MG63 (cell line): ENCODE measurements at regions not wholly inside any gene's neighbourhood (a gene's known extent, or its start where the extent isn't known, plus 50 kb on each side); places are given as distances from the start of the nearest gene placed in this dataset.
"Not testable (repeated sequence)": the region's sequence is repeated elsewhere in the genome, so short reads cannot be mapped to it uniquely, and the experiment has no call there.

Source experiments
- DNase-seq: peaks from one replicate; pipeline ENCODE4 v3.0.0-alpha.2; 2020
- H3K27me3 ChIP-seq: fragments of 250-450 bp; sonication (Bioruptor Pico); 2 replicates; pipeline ENCODE4 v1.5.1; 2020; ENCODE audit warnings: mild to moderate bottlenecking, moderate library complexity
- H3K36me3 ChIP-seq: fragments of 250-450 bp; sonication (Bioruptor Pico); 2 replicates; pipeline ENCODE4 v1.5.1; 2020; ENCODE audit warnings: mild to moderate bottlenecking, moderate library complexity
- H3K4me3 ChIP-seq: fragments of 250-450 bp; sonication (Bioruptor Pico); 2 replicates; pipeline ENCODE4 v1.5.1; 2020; ENCODE audit warnings: mild to moderate bottlenecking, moderate library complexity
- H3K9me3 ChIP-seq: fragments of 250-450 bp; sonication (Bioruptor Pico); 2 replicates; pipeline ENCODE4 v1.5.1; 2020; ENCODE audit warnings: mild to moderate bottlenecking, moderate library complexity

- Histone ChIP-seq H3K36me3 (no peaks in the 10 kb centered on the region), H3K27me3 (no peaks in the 10 kb centered on the region), H3K4me3 (no peak overlapping the region), H3K9me3 (no peaks in the 10 kb centered on the region)
- no peak for DNase-seq
Observed at GRCh38 chr6:19159561-19159960, 677.6 kb upstream of the ID4 start.

GRCh38 chr6:19160081-19160730 is 677.0 kb upstream of the ID4 start:
- no peaks in the 10 kb centered on the region for H3K27me3 ChIP-seq
- H3K4me3 ChIP-seq: no peak overlapping the region
- H3K9me3 ChIP-seq: no peaks in the 10 kb centered on the region
- no peaks in the 10 kb centered on the region for H3K36me3 ChIP-seq
- DNase-seq: no peak

- H3K9me3 ChIP-seq: no peaks in the 10 kb centered on the region
- no peaks in the 10 kb centered on the region for H3K27me3 ChIP-seq
- DNase-seq: no peak
- no peaks in the 10 kb centered on the region for H3K36me3 ChIP-seq
- no peak overlapping the region for H3K4me3 ChIP-seq
Observed at GRCh38 chr6:19167251-19167650, 669.9 kb upstream of the ID4 start.

GRCh38 chr6:19169366-19169765 is 667.8 kb upstream of the ID4 start:
- no peak overlapping the region for H3K4me3 ChIP-seq
- H3K9me3 ChIP-seq: no peaks in the 10 kb centered on the region
- H3K36me3 ChIP-seq: no peaks in the 10 kb centered on the region
- DNase-seq: no peak
- no peaks in the 10 kb centered on the region for H3K27me3 ChIP-seq

GRCh38 chr6:19175023-19175422 is 662.1 kb upstream of the ID4 start:
- DNase-seq: no peak
- Histone ChIP-seq H3K27me3 (no peaks in the 10 kb centered on the region), H3K36me3 (no peaks in the 10 kb centered on the region), H3K9me3 (no peaks in the 10 kb centered on the region), H3K4me3 (no peak overlapping the region)

- H3K4me3 ChIP-seq: no peak overlapping the region
- H3K9me3 ChIP-seq: no peaks in the 10 kb centered on the region
- H3K36me3 ChIP-seq: no peaks in the 10 kb centered on the region
- no peaks in the 10 kb centered on the region for H3K27me3 ChIP-seq
- DNase-seq: no peak
Observed at GRCh38 chr6:19180348-19181072, 656.7 kb upstream of the ID4 start.

- H3K36me3 ChIP-seq: no peaks in the 10 kb centered on the region
- no peaks in the 10 kb centered on the region for H3K27me3 ChIP-seq
- DNase-seq: no peak
Observed at GRCh38 chr6:19181211-19181610, 656.0 kb upstream of the ID4 start.

GRCh38 chr6:19193624-19194023 is 643.5 kb upstream of the ID4 start:
- Histone ChIP-seq H3K27me3 (no peaks in the 10 kb centered on the region), H3K9me3 (no peaks in the 10 kb centered on the region), H3K4me3 (no peak overlapping the region), H3K36me3 (no peaks in the 10 kb centered on the region)
- no peak for DNase-seq

More at GRCh38 chr6:19181211-19181610, 656.0 kb upstream of the ID4 start:
- Histone ChIP-seq H3K4me3 (no peak overlapping the region), H3K9me3 (no peaks in the 10 kb centered on the region)

GRCh38 chr6:19204445-19204844 is 632.7 kb upstream of the ID4 start:
- no peaks in the 10 kb centered on the region for H3K9me3 ChIP-seq
- no peaks in the 10 kb centered on the region for H3K27me3 ChIP-seq
- no peaks in the 10 kb centered on the region for H3K36me3 ChIP-seq
- no peak overlapping the region for H3K4me3 ChIP-seq
- no peak for DNase-seq

GRCh38 chr6:19205076-19205475 is 632.1 kb upstream of the ID4 start:
- no peaks in the 10 kb centered on the region for H3K9me3 ChIP-seq
- no peaks in the 10 kb centered on the region for H3K27me3 ChIP-seq
- no peak for DNase-seq
- no peak overlapping the region for H3K4me3 ChIP-seq
- no peaks in the 10 kb centered on the region for H3K36me3 ChIP-seq

GRCh38 chr6:19209202-19209601 is 628.0 kb upstream of the ID4 start:
- no peak overlapping the region for H3K4me3 ChIP-seq
- no peak for DNase-seq
- H3K36me3 ChIP-seq: no peaks in the 10 kb centered on the region
- H3K9me3 ChIP-seq: no peaks in the 10 kb centered on the region
- H3K27me3 ChIP-seq: no peaks in the 10 kb centered on the region

GRCh38 chr6:19210849-19211590 is 626.1 kb upstream of the ID4 start:
- no peaks in the 10 kb centered on the region for H3K27me3 ChIP-seq
- DNase-seq: no peak
- no peaks in the 10 kb centered on the region for H3K9me3 ChIP-seq
- no peak overlapping the region for H3K4me3 ChIP-seq
- H3K36me3 ChIP-seq: no peaks in the 10 kb centered on the region

GRCh38 chr6:19214231-19214630 is 622.9 kb upstream of the ID4 start:
- no peak for DNase-seq
- no peaks in the 10 kb centered on the region for H3K36me3 ChIP-seq
- H3K4me3 ChIP-seq: no peak overlapping the region
- no peaks in the 10 kb centered on the region for H3K9me3 ChIP-seq
- H3K27me3 ChIP-seq: no peaks in the 10 kb centered on the region

- Histone ChIP-seq H3K9me3 (no peaks in the 10 kb centered on the region), H3K4me3 (no peak overlapping the region), H3K27me3 (no peaks in the 10 kb centered on the region), H3K36me3 (no peaks in the 10 kb centered on the region)
- DNase-seq: no peak
Observed at GRCh38 chr6:19219931-19220330, 617.2 kb upstream of the ID4 start.

GRCh38 chr6:19231878-19232561 is 605.1 kb upstream of the ID4 start:
- no peak for DNase-seq
- Histone ChIP-seq H3K9me3 (no peaks in the 10 kb centered on the region), H3K36me3 (no peaks in the 10 kb centered on the region), H3K27me3 (no peaks in the 10 kb centered on the region), H3K4me3 (no peak overlapping the region)

GRCh38 chr6:19245656-19246055 is 591.5 kb upstream of the ID4 start:
- Histone ChIP-seq H3K4me3 (no peak overlapping the region), H3K9me3 (no peaks in the 10 kb centered on the region), H3K27me3 (no peaks in the 10 kb centered on the region), H3K36me3 (no peaks in the 10 kb centered on the region)
- no peak for DNase-seq

GRCh38 chr6:19247181-19247580 is 590.0 kb upstream of the ID4 start:
- not testable (repeated sequence) for H3K9me3 ChIP-seq, H3K4me3 ChIP-seq, H3K36me3 ChIP-seq, H3K27me3 ChIP-seq, DNase-seq
